ENCODE measurements at regions not wholly inside any gene's neighbourhood (a gene's known extent, or its start where the extent isn't known, plus 50 kb on each side); places are given as distances from the start of the nearest gene placed in this dataset.
"Not testable (repeated sequence)": the region's sequence is repeated elsewhere in the genome, so short reads cannot be mapped to it uniquely, and the experiment has no call there.

DNA sequence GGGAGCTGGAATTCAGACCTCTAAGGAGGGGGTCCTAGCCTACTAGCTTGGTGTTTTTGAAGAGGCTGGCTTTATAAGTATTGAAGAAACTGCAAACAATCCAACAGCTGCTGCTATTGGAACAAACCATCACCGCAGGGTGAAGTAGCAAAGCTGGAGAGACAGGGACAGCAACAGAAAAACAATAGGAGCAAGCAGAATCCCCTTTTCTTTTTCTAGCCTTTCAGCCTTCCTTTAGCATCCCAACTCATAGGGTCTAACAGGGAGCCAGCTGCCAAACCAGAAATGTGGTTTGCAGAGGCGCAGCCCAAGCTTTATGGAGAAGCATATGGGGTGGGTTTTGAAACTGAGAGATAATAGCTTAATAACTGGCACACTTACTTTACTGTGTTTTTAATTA, 106.2 kb upstream of the CHMP2B start:
- ATAC-seq (no peak), DNase-seq (ENCODE audit: low spot score) (no peak)
- intact Hi-C loops (cut with DNase I), result no loop called here

GRCh38 chr3:87120236-87120635, 106.9 kb upstream of the CHMP2B start:
- intact Hi-C loops (cut with DNase I), result no loop called here
- DNase-seq (ENCODE audit: low spot score) (no peak), ATAC-seq (no peak)

DNA sequence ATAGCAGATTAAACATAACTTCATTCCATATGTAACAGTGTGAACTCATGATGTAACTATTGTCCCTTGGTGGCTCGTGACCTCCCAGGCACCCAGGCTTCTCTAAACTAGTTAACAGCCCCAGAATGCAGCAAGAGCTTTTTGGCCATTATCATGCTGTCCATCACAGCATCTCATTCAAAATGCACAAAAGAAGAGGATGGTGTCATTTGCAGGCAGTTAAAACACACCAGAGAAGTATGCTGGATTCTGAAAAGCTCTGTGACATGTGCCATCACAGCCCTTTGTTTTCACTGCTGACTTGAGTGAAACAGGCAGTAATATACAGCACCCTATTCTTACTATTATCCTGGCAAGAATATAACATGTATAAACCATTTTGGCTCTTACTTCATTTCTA, 117.6 kb upstream of the CHMP2B start:
- ATAC-seq, result no peak
- intact Hi-C loops (cut with DNase I), result no loop called here

GRCh38 chr3:87101861-87102625, 111.1 kb upstream of the VGLL3 start:
- no peak for DNase-seq (ENCODE audit: low spot score)
- ATAC-seq, result no peak
- intact Hi-C loops (cut with DNase I), result no loop called here

More for the DNA sequence above, 117.6 kb upstream of the CHMP2B start:
- no peak for DNase-seq (ENCODE audit: low spot score)

- DNase-seq (ENCODE audit: low spot score); intact Hi-C loops (cut with DNase I); ATAC-seq: not testable (repeated sequence)
Observed at GRCh38 chr3:87097733-87098132, 106.8 kb upstream of the VGLL3 start.

DNA sequence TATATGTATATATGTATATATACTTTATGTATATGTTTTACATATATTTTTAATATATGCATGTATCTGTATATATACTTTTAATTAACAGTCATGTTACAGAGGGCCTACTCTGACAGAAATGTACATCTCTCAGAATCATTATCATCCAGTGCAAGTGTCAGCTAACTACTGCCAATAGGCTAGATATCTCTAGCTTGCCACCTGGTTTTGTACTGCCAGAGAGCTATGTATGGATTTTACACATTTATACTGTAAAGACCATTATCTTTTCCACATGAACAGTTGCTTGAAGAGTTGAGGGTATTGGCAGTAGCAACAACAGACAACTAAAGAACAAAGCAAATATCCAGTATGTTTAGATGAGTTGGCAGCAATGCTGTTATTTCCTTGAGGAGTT, 99.7 kb upstream of the VGLL3 start:
- ATAC-seq, result no peak
- DNase-seq (ENCODE audit: low spot score), result no peak
- intact Hi-C loops (cut with DNase I), result no loop called here

DNA sequence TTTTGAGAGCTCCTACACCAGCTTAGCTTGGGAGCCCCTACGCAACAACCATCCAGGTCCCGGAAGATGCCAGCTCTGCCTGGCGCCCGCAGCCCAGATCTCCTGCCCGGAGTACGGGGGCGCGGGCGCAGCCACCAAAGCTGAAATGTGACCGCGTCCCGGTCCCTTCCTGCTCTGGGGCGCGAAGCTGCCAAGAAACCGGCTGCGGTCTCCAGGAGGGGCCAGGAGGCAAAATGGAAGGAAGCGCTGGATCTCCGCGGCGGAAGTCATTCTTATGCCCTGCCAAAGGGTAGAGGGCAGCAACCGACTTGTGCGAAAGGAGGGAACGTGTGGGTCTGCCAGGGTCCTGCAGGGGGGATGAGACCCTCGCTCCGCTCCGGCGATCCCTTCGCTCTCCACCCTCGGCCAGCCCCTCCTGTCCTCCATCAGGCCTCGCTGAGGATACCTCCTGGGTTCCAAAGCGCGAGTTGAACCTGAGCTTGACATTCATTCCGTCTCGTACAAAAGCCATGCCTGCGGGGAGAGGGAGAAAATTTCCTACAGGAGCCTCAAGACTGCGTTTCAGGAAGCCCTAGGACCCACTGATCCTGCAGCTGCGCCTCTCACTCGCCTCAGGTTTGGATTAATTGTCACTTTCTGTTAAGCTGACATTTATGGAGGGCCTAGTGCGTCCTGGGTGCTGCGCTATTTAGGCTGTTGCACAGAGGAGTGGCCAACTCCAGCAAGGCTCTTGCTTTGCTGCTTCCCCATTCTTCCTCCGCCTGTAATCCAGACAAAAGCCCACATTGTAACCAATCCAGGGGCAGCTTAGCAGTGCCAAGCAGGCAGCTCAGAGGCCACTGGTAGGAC, 98.3 kb upstream of the VGLL3 start:
- intact Hi-C loops (cut with DNase I), result loop anchor here (10.0 kb wide), 1 partner anchor 94 kb away; the partner anchor contains the start of gene VGLL3
- peak; percentile 96 for ATAC-seq
- DNase-seq (ENCODE audit: low spot score), result peak; percentile 79

DNA sequence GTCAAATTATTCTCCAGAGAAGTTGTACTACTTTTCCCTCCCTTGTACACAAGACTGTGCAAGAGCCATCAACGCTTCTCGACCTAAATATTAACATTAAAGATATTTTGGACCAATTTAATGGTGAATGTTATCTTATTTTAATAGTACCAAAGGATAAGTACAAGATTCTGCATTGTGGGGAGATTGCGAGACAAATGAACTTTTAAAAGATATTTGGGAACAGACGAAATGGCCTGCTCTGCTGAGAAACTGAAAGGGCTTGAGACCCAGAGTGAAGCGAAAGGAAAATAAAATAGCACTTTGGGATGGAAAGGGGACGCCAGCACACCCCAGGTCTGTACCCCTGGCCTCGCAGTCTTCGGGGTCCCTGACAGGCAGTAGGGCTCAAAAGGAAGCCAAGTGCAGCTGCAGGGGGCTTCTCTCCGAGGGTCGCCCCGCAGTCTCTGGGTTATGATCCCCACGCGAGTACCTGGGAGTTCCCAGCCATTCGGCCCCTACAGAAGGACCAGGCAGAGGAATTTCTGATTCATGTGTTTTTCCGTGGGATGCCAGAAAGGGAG, 97.6 kb upstream of the VGLL3 start:
- intact Hi-C loops (cut with DNase I), result loop anchor here (10.0 kb wide), 1 partner anchor 94 kb away; the partner anchor contains the start of gene VGLL3
- peak; percentile 52 for ATAC-seq

GRCh38 chr3:87084868-87085267, 93.9 kb upstream of the VGLL3 start:
- DNase-seq (ENCODE audit: low spot score), result no peak
- no peak for ATAC-seq
- intact Hi-C loops (cut with DNase I), result loop anchor here (5.0 to 10.0 kb wide), 2 partner anchors 90 to 298 kb away; partner anchors contain the start of gene VGLL3

More for the DNA sequence above, 97.6 kb upstream of the VGLL3 start:
- no peak for DNase-seq (ENCODE audit: low spot score)

- DNase-seq (ENCODE audit: low spot score) (no peak), ATAC-seq (peak; percentile 90)
- intact Hi-C loops (cut with DNase I), result loop anchor here (5.0 to 10.0 kb wide), 2 partner anchors 88 to 296 kb away; partner anchors contain the start of gene VGLL3
Observed at GRCh38 chr3:87082796-87083440, 92.0 kb upstream of the VGLL3 start.

GRCh38 chr3:87077355-87077754, 86.4 kb upstream of the VGLL3 start:
- intact Hi-C loops (cut with DNase I), result no loop called here
- no peak for DNase-seq (ENCODE audit: low spot score)
- ATAC-seq, result no peak

DNA sequence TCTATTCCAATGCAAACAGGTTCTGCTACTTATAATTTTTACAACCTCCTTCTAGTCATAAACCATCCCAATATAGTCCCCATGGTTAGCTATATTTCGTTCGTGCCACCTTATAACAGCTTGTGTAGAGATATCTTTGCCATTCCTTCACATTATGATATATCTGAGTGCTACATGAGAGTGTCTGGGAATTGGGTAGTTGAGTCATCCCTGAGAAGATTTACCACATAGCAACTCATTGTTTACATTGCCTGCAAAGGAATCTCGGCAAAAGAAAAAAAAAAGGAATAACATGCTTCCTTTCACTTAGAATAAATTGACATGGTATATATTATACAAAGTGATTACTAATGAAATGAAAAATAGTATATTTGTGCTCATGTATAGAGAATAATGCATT, 86.0 kb upstream of the VGLL3 start:
- ATAC-seq (no peak), DNase-seq (ENCODE audit: low spot score) (no peak)
- intact Hi-C loops (cut with DNase I), result no loop called here

GRCh38 chr3:87073496-87074145, 82.7 kb upstream of the VGLL3 start:
- DNase-seq (ENCODE audit: low spot score), result no peak
- intact Hi-C loops (cut with DNase I), result no loop called here
- ATAC-seq, result no peak

GRCh38 chr3:87072446-87072845, 81.5 kb upstream of the VGLL3 start:
- DNase-seq (ENCODE audit: low spot score), result no peak
- no peak for ATAC-seq
- intact Hi-C loops (cut with DNase I), result no loop called here

DNA sequence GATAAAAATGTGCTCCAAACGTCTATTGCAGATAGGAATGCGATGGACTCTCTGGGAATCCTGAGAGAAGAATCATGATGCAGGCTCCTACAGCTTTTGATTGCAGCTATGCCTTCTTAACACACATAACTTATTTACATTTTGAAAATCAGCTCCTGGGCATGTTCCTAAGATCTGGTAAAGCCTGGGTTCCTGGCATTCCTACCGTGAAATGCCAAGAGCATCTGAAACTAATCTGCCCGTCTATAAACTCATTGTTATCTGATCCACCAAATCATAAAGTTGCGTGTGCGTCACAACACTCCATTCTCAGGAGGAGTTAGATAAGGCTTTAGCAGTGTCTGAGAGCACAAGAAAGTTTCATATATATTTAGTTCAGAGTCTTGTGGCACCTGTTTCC, 79.0 kb upstream of the VGLL3 start:
- DNase-seq (ENCODE audit: low spot score) (no peak), ATAC-seq (no peak)
- intact Hi-C loops (cut with DNase I), result no loop called here

DNA sequence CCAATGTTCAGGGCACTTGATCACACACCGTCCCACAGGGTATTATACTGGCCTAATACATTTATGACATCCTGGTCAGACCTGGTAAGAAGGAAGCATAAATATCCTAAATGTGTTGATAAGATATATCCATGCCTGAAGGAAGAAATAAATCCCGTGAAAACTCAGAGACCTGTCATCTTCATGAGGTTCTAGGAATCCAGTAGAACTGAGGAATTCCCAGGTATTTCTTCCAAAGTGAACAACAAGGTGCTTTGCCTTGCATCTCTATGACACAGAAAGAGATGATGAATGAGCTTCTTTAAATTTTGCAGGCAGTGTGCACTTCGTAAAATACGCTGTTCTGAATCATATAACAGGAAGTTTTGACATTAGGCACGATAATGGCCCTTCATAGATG, 78.1 kb upstream of the VGLL3 start:
- ATAC-seq, result no peak
- intact Hi-C loops (cut with DNase I), result no loop called here

DNA sequence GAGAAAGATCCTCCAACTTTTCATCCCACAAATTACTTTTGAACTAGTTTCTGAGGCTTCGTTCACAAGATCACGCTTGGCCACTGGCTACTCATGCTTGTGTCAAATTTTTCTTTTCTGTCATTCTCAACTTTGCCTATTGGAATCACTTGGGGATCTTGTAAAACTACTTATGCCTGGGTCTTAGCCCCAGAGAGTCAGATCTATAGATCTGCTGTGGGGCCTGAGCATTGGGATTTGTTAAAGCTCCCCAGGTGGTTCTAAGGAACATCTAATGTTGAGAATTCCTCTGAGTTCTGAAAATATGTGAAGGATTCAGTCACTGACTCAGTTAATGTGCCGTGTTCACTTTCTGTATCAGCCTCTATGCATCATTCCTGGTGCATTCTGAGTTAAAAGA, 71.7 kb upstream of the VGLL3 start:
- intact Hi-C loops (cut with DNase I), result no loop called here
- no peak for DNase-seq (ENCODE audit: low spot score)
- ATAC-seq, result no peak

More for the DNA sequence above, 78.1 kb upstream of the VGLL3 start:
- DNase-seq (ENCODE audit: low spot score), result no peak

- DNase-seq (ENCODE audit: low spot score), result no peak
- intact Hi-C loops (cut with DNase I), result no loop called here
- ATAC-seq, result no peak
Observed at GRCh38 chr3:87057474-87057873, 66.5 kb upstream of the VGLL3 start.

- DNase-seq (ENCODE audit: low spot score) (no peak), ATAC-seq (no peak)
- intact Hi-C loops (cut with DNase I), result no loop called here
Observed at GRCh38 chr3:87053553-87053952, 62.6 kb upstream of the VGLL3 start.

Data from sciatic nerve (tissue), 2 donors.